MM.1S (cell line): ENCODE measurements at regions not wholly inside any gene's neighbourhood (a gene's known extent, or its start where the extent isn't known, plus 50 kb on each side); places are given as distances from the start of the nearest gene placed in this dataset.

Source experiments
- DNase-seq: peaks from one replicate; pipeline ENCODE4 v3.0.0-alpha.2; 2015
- H2AFZ ChIP-seq: fragments of 300-600 bp; sonication (generic); 2 replicates; pipeline ENCODE4 v1.6.0; 2016; ENCODE audit warnings: antibody characterized with exemption, low read length
- H3F3A ChIP-seq: fragments of 300-600 bp; sonication (generic); 2 replicates; pipeline ENCODE4 v1.6.1; 2016; ENCODE audit warnings: mild to moderate bottlenecking, antibody characterized with exemption, low read length, moderate library complexity, mixed read lengths; ENCODE audit not compliant: insufficient read depth
- H3K27ac ChIP-seq: fragments of 300-600 bp; sonication (generic); 2 replicates; pipeline ENCODE4 v1.5.1; 2016; ENCODE audit warnings: mild to moderate bottlenecking, low read length
- H3K27me3 ChIP-seq: fragments of 300-600 bp; sonication (generic); replicated peaks from 2 replicates; pipeline ENCODE4 v1.6.0; 2016; ENCODE audit warnings: low read length; ENCODE audit not compliant: insufficient read depth
- H3K36me3 ChIP-seq: fragments of 300-600 bp; sonication (generic); replicated peaks from 2 replicates; pipeline ENCODE4 v1.6.1; 2016; ENCODE audit warnings: mild to moderate bottlenecking, low read length, mixed read lengths; ENCODE audit not compliant: insufficient read depth
- H3K4me1 ChIP-seq: fragments of 300-600 bp; sonication (generic); 2 replicates; pipeline ENCODE4 v1.6.1; 2016; ENCODE audit warnings: low read length, mixed read lengths
- H3K4me2 ChIP-seq: fragments of 300-600 bp; sonication (generic); 2 replicates; pipeline ENCODE4 v1.6.0; 2016; ENCODE audit warnings: low read depth, low read length
- H3K4me3 ChIP-seq: fragments of 300-600 bp; sonication (generic); 2 replicates; pipeline ENCODE4 v1.5.1; 2016; ENCODE audit warnings: low read length, mixed read lengths
- H3K79me2 ChIP-seq: fragments of 300-600 bp; sonication (generic); 2 replicates; pipeline ENCODE4 v1.6.1; 2016; ENCODE audit warnings: mixed run types, low read length, mixed read lengths
- H3K9ac ChIP-seq: fragments of 300-600 bp; sonication (generic); 2 replicates; pipeline ENCODE4 v1.6.1; 2016; ENCODE audit warnings: low read length, mixed read lengths
- H3K9me2 ChIP-seq: fragments of 300-600 bp; sonication (generic); replicated peaks from 2 replicates; pipeline ENCODE4 v1.6.1; 2016; ENCODE audit warnings: mild to moderate bottlenecking, low read length, mixed read lengths; ENCODE audit not compliant: insufficient read depth
- H3K9me3 ChIP-seq: fragments of 300-600 bp; sonication (generic); replicated peaks from 2 replicates; pipeline ENCODE4 v1.6.1; 2016; ENCODE audit warnings: mild to moderate bottlenecking, low read length, mixed read lengths; ENCODE audit not compliant: insufficient read depth
- H4K20me1 ChIP-seq: fragments of 300-600 bp; sonication (generic); 2 replicates; pipeline ENCODE4 v1.6.1; 2016; ENCODE audit warnings: mild to moderate bottlenecking, low read length, moderate library complexity, mixed read lengths; ENCODE audit not compliant: insufficient read depth
- CTCF ChIP-seq: fragments of 300-600 bp; sonication (generic); IDR thresholded peaks from 2 replicates; pipeline ENCODE4 v1.5.1; 2016; ENCODE audit warnings: antibody characterized with exemption, low read length, mixed read lengths
- EZH2 ChIP-seq: fragments of 300-600 bp; sonication (generic); optimal IDR thresholded peaks from 2 replicates; pipeline ENCODE3; 2017; ENCODE audit warnings: low read depth, mild to moderate bottlenecking, antibody characterized with exemption, low read length, mixed read lengths
- EZH2phosphoT487 ChIP-seq: fragments of 300-600 bp; sonication (generic); IDR thresholded peaks from 2 replicates; pipeline ENCODE4 v1.6.1; 2018; ENCODE audit warnings: antibody characterized with exemption, low read length

- no peak for TF ChIP-seq EZH2
- TF ChIP-seq EZH2phosphoT487, result no peak
- no peak for TF ChIP-seq CTCF
- no peaks in the 10 kb centered on the region for H3K79me2 ChIP-seq
- H3K9me3 ChIP-seq, result no peaks in the 10 kb centered on the region
- H3F3A ChIP-seq, result no peaks in the 10 kb centered on the region
- H3K27me3 ChIP-seq, result no peaks in the 10 kb centered on the region
- H3K27ac ChIP-seq, result no peak overlapping the region
- H4K20me1 ChIP-seq, result no peaks in the 10 kb centered on the region
- no peak overlapping the region for H3K4me2 ChIP-seq
- no peaks in the 10 kb centered on the region for H3K36me3 ChIP-seq
- no peak overlapping the region for H2AFZ ChIP-seq
- H3K9ac ChIP-seq, result no peak overlapping the region
- H3K4me3 ChIP-seq, result no peak overlapping the region
- no peak for DNase-seq
- H3K9me2 ChIP-seq, result no peaks in the 10 kb centered on the region
- H3K4me1 ChIP-seq, result no peaks in the 10 kb centered on the region
These were observed 537.1 kb upstream of the EEF2KMT start for GRCh38 chr16:5634666-5635180.

GRCh38 chr16:5633845-5634440 is 536.3 kb upstream of the EEF2KMT start:
- Histone ChIP-seq H3K4me3 (no peak overlapping the region), H3K4me1 (no peaks in the 10 kb centered on the region), H3K79me2 (no peaks in the 10 kb centered on the region), H3K27ac (no peak overlapping the region), H4K20me1 (no peaks in the 10 kb centered on the region), H3K36me3 (no peaks in the 10 kb centered on the region), H3F3A (no peaks in the 10 kb centered on the region), H3K9ac (no peak overlapping the region), H2AFZ (no peak overlapping the region), H3K9me2 (no peaks in the 10 kb centered on the region), H3K4me2 (no peak overlapping the region), H3K9me3 (no peaks in the 10 kb centered on the region), H3K27me3 (no peaks in the 10 kb centered on the region)
- DNase-seq, result peak; percentile 47
- TF ChIP-seq CTCF, result peak; percentile 54
- no peak for TF ChIP-seq EZH2

- no peak overlapping the region for H2AFZ ChIP-seq
- H3F3A ChIP-seq, result no peaks in the 10 kb centered on the region
- TF ChIP-seq CTCF (no peak), EZH2phosphoT487 (no peak), EZH2 (no peak)
- H3K27me3 ChIP-seq, result no peaks in the 10 kb centered on the region
- H3K9ac ChIP-seq, result no peak overlapping the region
- H3K9me3 ChIP-seq, result no peaks in the 10 kb centered on the region
- no peaks in the 10 kb centered on the region for H3K4me1 ChIP-seq
- H4K20me1 ChIP-seq, result no peaks in the 10 kb centered on the region
- no peak overlapping the region for H3K27ac ChIP-seq
- no peak overlapping the region for H3K4me3 ChIP-seq
- no peak overlapping the region for H3K4me2 ChIP-seq
- H3K9me2 ChIP-seq, result no peaks in the 10 kb centered on the region
- H3K36me3 ChIP-seq, result no peaks in the 10 kb centered on the region
- no peaks in the 10 kb centered on the region for H3K79me2 ChIP-seq
- DNase-seq, result no peak
These were observed 524.8 kb upstream of the EEF2KMT start for GRCh38 chr16:5622234-5622884.
